GM11168 (cell line): ENCODE measurements at regions not wholly inside any gene's neighbourhood (a gene's known extent, or its start where the extent isn't known, plus 50 kb on each side); places are given as distances from the start of the nearest gene placed in this dataset.

Experiments used
- in situ Hi-C: fragments of 300-500 bp; cut with MboI; formaldehyde crosslinking; loops from one replicate; pipeline ENCODE4 v1.12.0; 2022; ENCODE audit warnings: low sequenced_read_pairs; ENCODE audit not compliant: unreplicated experiment

DNA sequence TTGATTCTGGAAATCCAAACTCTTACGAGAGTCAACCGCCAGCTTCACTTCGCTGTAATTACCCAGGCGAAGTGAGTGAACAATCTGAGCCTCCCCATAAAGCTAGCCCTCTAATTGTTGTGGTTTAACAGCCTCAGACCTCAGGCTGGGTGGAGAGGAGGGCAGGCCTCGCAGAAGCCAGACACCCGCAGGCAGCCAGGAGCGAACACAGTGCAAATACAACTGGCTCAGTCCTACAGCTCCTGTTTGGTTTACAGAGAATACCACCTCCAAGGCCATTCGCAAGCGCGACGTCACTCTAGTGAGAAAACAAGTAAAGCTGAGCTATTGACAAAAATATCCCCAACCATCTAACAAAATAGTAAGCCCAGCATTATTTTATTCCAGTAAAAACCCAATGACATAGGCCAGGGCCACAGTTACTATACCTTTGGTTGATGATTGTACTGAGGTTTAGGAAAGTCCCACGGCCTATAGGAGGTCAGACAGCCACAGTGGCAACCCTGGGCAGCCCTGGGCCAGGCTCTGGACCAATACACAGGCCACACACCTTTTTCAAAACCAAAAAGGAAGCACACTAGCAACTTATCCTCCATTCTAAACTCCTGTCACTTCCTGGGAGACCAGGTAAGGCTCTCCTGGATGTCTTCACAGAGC lies 163.3 kb downstream of the ETS2 start:
- in situ Hi-C loops: no loop called here

DNA sequence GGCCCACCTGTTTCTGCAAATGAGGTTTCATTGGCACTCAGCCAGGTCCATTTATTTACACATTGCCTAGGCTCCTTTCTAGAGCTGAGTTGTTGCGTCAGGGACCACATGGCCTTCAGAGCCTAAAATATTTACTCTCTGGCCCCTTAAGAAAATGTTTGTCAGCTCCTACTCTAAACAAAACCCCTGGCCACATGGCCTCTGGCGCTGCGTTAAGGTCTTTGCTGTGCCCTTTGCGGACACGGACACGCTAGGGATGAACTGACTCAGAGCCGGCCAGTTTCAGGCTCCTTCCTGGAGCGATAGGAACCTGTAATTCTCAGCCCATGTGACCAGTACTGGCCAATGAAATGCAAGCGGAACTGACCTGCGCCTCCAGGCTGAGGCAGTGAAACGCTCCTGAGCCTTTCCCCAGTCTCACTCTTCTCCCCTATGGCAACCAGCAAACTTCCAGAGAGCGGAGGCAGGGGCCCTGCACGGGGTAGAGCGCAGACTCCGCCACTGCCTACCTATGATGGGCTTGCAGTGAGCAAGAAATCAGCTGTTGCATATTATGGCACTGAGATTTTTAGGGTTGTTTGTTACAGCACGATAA lies 160.3 kb downstream of the ETS2 start:
- in situ Hi-C loops: no loop called here

DNA sequence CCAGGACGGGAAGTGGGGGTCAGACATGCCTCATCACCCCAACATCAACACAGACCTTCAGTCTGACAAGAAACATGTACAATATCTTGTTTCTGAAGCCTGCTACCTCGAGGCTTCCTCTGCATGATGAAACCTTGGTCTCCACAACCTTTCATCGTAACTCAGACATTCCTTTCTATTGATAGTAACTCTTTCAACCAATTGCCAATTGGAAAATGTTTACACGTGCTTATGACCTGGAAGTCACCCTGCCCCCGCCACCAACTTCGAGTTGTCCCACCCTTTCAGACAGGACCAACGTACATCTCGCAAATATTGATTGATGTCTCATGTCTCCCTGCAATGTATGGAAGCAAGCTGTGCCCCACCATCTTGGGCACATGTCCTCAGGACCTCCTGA lies 159.5 kb downstream of the ETS2 start:
- in situ Hi-C loops: no loop called here

DNA sequence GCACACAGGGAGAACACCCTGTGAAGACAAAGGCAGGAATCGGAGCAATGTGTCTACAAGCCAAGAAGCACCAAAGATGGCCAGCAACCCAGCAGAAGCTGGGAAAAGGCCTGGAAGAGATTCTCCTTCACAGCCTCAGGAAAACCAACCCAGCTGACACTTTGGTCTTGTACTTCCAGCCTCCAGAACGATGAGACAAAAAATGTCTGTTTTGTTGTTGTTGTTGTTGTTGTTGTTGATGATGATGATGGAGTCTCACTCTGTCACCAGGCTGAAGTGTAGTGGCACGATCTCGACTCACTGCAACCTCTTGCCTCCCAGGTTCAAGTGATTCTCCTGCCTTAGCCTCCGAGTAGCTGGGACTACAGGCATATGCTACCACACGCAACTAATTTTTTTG lies 157.3 kb downstream of the ETS2 start:
- in situ Hi-C loops: no loop called here

DNA sequence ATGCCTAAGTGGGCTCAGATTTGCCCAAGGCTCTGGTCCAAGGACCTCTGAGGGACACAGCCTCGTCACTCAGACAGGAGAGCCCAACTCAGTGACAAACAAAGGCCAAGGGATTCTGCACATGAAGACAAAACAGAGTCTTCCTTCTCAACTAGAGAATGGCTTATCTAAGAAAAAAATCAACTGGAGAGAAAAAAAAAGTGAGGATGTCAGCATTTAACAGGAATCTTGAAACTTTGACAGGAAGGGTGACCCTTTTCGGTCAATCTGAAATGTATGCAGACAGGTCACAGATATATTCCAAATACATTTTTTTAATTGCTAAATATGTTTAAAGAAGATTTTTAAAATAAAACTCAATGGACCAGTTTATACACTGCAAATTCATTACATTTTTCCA lies 154.5 kb downstream of the ETS2 start:
- in situ Hi-C loops: no loop called here

DNA sequence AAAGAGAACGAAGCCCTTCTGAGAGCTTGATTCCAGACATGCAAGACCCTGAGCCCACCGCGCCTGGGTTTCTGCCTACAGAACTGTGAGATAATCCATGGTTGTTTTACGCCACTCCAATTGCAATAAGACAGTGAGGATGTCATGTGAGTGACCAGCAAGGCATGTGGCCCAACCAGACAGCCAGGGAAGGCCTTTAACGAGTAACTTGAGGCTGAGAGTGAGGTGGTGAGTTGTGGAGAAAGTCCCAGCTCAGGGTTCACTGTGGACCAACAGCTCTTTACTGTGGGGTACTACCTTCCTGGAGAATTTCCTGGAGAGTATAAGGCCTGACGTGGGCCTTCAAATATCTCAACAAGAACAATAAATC lies 153.9 kb downstream of the ETS2 start:
- in situ Hi-C loops: no loop called here

DNA sequence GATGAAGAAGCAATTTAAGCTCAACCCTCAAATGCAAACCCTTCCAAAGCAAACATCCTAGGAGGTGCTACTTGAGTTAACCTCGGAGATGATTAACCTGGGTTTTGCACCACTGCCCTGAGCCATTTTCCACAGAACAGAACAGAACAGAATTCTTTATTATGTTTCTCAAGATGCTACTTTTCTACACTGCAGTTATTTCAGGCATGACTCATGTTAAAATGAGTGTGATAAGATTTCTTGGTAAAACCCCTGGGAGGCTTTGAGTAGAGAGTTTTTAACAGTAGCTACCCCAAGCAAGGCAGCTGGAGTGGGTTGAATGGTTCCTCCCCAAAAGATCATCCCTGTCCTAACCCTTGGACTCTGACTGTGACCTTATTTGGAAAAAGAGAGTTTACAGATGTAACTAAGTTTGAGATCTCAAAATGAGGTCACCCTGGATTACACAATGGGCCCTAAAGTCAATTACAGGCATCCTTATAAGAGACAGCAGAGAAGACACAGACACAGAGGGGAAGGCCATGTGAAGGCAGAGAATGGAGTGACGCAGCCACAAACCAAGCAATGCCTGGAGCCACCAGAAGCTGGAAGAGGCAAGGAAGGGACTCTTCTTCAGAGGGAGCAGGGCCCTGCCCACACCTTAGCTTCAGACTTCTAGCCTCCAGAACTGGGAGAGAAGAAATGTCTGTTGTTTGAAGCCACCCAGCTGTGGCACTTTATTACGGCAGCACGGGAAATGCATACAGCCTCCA lies 153.4 kb downstream of the ETS2 start:
- in situ Hi-C loops: no loop called here

DNA sequence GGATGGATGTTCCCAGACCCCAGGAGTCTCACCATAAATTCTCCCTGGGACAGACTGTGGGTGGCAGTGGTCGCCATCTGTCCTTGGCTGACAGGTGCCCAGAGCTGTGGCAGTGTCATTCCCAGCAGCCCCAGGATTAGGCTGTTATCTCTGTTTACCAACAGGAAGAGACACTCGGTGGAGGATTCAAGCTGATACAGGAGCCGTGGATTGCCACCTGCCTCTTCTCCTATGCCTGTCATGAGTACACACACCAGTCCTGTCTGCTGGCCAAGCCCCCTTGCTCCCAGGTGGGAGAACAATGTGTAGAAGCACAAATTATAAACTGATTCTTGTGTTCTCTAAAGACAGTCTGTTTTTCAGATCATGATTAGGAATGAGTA lies 152.6 kb downstream of the ETS2 start:
- in situ Hi-C loops: no loop called here

DNA sequence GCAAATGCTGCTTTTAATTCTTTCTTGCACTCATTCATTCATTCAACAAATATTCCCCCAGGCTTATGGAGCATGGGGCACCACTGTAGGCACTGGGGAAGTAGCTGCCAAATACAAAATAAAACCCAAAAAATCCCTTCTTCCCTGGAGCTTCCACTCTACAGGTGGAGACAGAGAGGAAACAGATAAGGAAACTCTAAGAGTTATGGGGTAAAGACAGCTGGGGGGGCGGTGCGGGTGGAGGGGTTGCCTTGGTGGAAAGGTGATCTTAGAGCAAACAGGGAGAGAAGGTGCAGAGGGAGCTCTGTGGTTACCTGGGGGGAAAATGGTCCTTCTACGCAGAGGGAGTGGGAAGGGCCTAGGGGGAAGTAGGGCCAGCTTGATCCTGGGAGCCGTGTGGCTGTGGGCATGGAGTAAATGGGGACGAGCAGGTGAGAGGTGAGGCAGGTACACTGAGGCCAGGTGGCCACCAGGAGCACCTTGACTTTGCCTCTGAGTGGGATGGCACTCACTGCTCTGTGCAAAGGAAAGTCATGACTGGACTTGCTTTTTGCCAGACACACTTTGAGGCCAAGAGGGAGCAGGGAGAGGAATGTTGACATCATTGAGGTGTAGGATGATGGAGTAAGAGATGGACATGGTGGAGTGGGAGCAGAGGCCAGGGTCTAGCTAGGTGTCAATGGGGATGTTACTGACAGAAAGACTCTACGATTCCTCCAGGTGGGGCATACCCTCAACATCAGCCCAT lies 152.0 kb downstream of the ETS2 start:
- in situ Hi-C loops: no loop called here

DNA sequence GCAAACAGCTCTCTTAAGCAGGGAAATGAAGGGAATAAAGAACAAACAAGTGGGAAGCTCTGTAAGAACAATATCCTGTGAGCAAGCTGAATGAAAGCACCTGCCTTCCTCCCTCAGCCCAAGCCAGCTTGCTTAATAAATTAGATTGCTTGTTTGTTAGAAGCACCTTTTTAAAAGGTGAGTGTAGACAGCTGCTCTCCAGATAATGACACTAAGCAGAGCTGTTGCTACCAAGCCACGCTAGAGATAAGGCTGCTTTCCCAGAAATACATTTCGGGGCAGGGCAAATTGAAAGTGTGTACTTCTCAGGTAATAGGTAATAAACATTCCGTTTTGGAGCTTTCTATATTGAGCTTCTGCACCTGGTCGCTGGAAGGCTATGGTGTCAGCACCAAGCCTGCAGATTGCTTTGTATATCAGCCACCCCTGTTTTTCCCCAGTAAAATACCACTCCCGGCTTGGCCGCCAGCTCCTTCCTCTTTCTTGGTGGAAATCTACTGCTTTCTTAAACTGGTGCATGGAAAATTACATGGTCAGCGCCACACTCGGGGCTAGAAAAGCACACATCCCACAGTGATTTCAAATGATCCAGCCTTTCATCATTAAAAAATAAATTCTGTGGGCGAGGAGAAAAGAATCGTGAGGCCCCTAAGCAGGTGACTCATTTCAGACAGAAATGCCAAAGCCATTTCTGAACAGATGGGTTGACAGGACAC lies 151.3 kb downstream of the ETS2 start:
- in situ Hi-C loops: no loop called here

DNA sequence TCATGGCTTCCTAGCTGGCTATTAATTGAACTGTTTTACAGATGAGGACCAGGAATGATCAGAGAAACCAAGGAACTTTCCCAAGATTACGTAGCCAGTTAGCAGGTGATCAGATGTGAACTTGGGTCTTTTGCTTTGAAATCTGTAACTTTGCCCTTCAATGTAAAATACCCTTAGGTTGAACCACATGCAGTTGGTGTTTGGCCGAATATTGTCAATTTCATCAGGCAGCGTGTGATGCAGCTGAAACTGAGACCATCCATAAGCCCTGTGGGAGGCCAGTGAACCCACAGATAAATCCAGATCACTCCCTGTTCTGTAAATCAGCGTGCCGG lies 150.8 kb downstream of the ETS2 start:
- in situ Hi-C loops: no loop called here

DNA sequence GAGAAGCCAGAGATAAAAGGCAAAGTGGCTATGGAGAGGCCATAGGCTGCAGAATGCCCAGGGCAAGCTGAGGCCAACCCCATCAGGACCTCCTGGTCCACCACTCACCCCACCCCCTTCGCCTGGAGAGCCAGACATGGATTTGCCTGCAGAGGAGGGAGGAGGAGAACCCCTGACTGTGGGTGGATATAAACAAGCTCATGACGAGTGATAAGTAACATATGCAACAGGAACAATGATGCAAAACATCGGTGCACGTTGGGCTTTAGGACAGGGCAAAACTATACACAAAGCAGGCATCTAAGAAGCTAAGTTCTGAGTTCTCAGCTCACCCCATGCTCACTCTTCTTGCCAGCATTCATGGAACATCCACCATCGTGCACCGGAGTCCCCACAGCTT lies 150.3 kb downstream of the ETS2 start:
- in situ Hi-C loops: no loop called here

DNA sequence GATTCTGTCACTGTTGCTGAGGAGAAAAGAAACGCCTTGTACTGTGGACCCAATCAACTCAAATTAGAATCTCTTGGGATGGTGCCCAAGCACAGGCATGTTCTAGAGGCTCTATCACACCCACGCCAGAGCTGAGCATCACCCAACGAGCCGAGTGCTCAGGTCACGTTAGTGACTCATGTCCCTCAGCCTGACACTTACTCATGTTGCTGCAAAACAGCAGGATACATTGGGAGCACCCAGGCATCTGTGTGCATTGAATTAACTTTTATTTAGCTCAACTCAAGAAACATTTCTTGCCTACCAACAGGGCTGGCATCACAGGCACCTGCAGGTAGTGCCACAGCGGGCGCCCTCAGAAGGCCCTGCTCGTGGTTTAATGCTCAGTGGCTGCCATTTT lies 149.8 kb downstream of the ETS2 start:
- in situ Hi-C loops: no loop called here

DNA sequence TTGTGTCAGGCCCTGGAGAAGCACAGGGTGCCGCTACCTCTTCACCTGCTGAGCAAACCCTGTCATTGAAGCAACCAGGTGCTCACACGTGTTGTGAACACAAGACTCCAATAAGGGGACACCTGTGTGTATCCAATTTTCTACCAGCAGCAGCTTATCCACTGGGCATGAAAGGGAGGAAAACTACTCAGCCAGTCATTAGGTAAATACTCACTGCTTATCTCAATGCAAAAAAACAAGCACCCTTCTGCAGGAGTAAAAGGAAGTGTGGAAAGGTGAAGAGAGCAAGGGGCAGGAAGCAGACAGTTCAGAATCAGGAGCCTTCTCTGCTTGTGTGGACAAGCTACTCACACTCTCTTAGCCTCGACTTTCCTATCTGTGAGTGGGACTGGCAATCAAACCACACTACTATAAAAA lies 148.9 kb downstream of the ETS2 start:
- in situ Hi-C loops: no loop called here

DNA sequence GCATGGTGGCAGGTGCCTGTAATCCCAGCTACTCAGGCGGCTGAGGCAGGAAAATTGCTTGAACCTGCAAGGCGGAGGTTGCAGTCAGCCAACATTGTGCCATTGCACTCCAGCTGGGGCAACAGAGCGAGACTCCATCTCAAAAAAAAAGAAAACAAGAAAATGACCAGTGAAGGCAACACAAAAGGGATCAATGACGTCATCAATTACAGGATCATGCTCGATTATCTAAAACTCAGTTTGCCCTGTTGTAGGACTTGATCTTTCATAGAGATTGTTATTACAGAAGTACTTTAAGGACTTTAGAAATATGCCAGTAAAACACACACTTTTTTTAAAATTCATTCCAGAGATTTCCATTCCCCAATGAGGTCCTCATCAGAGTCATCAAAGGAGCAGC lies 147.8 kb downstream of the ETS2 start:
- in situ Hi-C loops: no loop called here

DNA sequence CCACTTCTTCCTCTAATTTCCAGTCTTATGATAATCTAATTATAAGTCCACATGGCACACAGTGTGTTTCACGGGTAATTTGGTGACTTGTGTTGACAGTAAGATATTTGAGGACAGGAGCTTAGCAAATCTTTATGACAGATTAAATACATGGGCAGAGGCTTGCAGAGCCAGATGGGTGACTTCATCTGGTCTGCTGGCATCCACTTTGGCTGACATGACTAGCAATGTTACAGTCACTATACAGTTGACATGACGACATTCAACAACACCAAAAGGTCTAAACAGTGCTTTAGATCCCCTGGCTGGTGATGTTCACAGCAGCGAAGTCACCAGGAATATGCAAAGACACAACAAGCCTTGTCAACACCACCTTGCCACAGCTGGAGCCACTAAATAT lies 147.2 kb downstream of the ETS2 start:
- in situ Hi-C loops: no loop called here

DNA sequence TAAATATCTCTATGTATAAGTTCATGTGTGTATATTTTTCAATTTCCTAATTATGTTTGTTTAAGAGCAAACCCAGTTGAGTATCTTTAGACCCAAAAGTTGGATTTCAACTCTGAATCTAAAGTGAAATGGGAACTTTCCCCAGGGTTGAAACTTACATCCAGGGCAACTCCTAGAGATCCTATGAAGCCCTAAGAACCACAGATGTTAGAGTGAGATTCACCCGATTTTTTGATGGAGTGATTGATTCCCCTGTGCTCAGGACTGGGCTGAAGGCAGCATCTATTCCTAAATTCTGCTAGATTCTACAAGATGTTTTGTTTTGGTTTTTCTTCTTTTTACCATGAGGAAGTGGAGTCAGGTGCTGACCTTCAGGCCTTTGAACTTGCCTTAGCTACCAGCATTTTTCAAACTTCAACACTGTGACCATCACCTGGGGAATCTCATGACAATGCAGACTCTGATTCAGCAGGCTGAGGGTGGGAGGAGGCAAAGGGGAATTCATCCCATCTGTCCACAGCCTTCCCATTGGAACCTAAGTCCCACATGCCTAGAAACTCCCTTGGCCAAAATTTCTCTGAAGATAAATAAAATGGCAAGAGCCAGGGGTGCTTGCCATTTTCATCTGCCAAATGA lies 145.5 kb downstream of the ETS2 start:
- in situ Hi-C loops: no loop called here

DNA sequence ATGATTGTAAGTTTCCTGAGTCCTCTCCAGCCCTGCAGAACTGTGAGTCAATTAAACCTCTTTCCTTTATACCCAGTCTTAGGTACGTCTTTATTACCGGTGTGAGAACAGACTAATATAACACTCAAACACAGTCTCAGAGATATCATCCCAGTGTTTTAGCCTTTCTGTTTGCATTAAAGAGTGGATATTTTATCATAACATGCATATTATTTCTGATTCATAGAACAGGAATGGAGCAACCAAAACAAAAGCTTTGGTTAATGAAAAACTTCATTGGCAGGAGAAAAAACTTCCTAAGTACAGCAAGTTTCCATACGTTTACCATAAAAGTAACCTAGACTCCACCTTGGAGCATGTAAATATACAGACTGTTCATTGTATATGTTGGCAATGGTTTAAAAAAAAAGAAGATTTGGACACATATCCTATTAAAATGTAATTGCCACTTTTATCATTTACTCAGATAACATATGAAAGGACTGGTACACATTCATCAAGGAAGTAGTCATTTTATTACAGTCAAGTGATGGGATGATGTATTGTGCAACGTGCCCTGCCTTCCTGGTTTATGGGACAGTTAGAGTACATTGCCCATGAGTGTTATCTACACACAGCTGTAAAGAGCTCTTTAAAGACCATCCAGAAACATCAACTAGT lies 144.8 kb downstream of the ETS2 start:
- in situ Hi-C loops: no loop called here

DNA sequence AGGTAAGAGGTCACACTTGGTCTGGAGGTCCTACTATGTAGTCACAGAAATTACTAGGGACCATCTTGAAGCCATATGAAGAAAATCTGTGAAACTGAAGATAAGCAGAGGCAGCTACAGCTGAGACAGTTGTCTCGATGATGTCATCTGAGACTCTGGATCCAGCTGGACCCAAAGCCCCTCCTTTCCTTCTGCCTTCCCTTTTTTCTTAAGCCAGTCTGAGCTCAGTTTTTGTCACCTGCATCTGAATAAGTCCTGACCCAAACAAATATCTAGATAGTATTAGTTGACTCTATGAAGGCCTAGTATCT lies 143.3 kb downstream of the ETS2 start:
- in situ Hi-C loops: no loop called here
